ENCODE measurements at regions not wholly inside any gene's neighbourhood (a gene's known extent, or its start where the extent isn't known, plus 50 kb on each side); places are given as distances from the start of the nearest gene placed in this dataset.

DNA sequence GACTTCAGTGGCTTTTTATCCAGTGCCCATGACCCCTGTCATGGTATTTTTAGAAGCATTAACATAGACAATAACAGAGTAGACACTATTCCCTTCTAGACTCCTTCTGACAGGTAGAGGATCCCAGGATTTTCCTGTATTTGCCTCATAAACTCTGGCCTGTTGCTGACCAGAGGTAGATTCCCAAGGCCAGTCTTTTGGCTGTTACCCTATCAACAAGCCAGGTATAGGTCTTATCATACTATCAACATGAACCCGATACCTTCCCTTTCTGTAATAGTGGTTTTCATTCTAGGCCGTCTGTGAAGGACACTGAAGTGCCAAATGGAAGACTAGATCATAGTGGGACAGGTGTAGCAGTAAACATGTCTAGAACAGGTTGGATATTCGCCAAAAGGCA lies 76.2 kb upstream of the CHRDL1 start:
- Mint-ChIP-seq H3K36me3 (no peaks in the 10 kb centered on the region), H3K4me3 (no peak overlapping the region), H3K27ac (no peak overlapping the region), H3K9me3 (no peaks in the 10 kb centered on the region), H3K27me3 (no peaks in the 10 kb centered on the region), H3K4me1 (no peaks in the 10 kb centered on the region)
- ATAC-seq: no peak
- DNase-seq: no peak
- no peak overlapping the region for H3K27ac ChIP-seq (ENCODE audit: low read depth, low read length)
- H3K9me3 ChIP-seq (ENCODE audit: control insufficient read depth in 2 of 3, low read length in 3 of 3): no peaks in the 10 kb centered on the region
- CTCF ChIA-PET: no interaction called here
- POLR2A ChIA-PET: no interaction called here
- H3K4me1 ChIP-seq (ENCODE audit: control insufficient read depth in 2 of 2, insufficient read depth in 2 of 2, low read length in 2 of 2): no peaks in the 10 kb centered on the region
- H3K27me3 ChIP-seq (ENCODE audit: control insufficient read depth in 2 of 2, insufficient read depth in 2 of 2, low read length in 2 of 2): no peaks in the 10 kb centered on the region
- H3K4me3 ChIP-seq (ENCODE audit: low read length): no peak overlapping the region
- intact Hi-C loops (cut with micrococcal nuclease): no loop called here
- no peaks in the 10 kb centered on the region for H3K36me3 ChIP-seq (ENCODE audit: control insufficient read depth in 2 of 3, insufficient read depth in 3 of 3, low read length in 3 of 3)

GRCh38 chrX:110866421-110866820 lies 70.8 kb upstream of the CHRDL1 start:
- Mint-ChIP-seq H3K9me3 (peaks cover 0 to 4% (median 0%) of the 10 kb centered on the region in 11 donors), H3K36me3 (no peaks in the 10 kb centered on the region), H3K27ac (no peak overlapping the region), H3K4me3 (no peak overlapping the region), H3K27me3 (peaks cover 0 to under 1% (median 0%) of the 10 kb centered on the region in 5 donors), H3K4me1 (no peaks in the 10 kb centered on the region)
- no peaks in the 10 kb centered on the region for H3K4me1 ChIP-seq (ENCODE audit: control insufficient read depth in 2 of 2, insufficient read depth in 2 of 2, low read length in 2 of 2)
- H3K36me3 ChIP-seq (ENCODE audit: control insufficient read depth in 2 of 3, insufficient read depth in 3 of 3, low read length in 3 of 3): no peaks in the 10 kb centered on the region
- no peak for ATAC-seq
- H3K27me3 ChIP-seq (ENCODE audit: control insufficient read depth in 2 of 2, insufficient read depth in 2 of 2, low read length in 2 of 2): no peaks in the 10 kb centered on the region
- H3K4me3 ChIP-seq (ENCODE audit: low read length): no peak overlapping the region
- H3K27ac ChIP-seq (ENCODE audit: low read depth, low read length): no peak overlapping the region
- H3K9me3 ChIP-seq (ENCODE audit: control insufficient read depth in 2 of 3, low read length in 3 of 3): no peaks in the 10 kb centered on the region
- DNase-seq: no peak
- ChIA-PET CTCF (no interaction called here), POLR2A (no interaction called here)
- intact Hi-C loops (cut with micrococcal nuclease): no loop called here

- CTCF ChIA-PET: interaction anchor here (0.6 kb wide), 1 partner anchor 1056 kb away, joined by 4 read pairs; no protein-coding TSS in a partner anchor
- ATAC-seq: no peak
- DNase-seq: no peak
- no peaks in the 10 kb centered on the region for H3K4me1 ChIP-seq (ENCODE audit: control insufficient read depth in 2 of 2, insufficient read depth in 2 of 2, low read length in 2 of 2)
- intact Hi-C loops (cut with micrococcal nuclease): no loop called here
- no peaks in the 10 kb centered on the region for H3K36me3 ChIP-seq (ENCODE audit: control insufficient read depth in 2 of 3, insufficient read depth in 3 of 3, low read length in 3 of 3)
- H3K4me3 Mint-ChIP-seq: no peak overlapping the region
- H3K27me3 ChIP-seq (ENCODE audit: control insufficient read depth in 2 of 2, insufficient read depth in 2 of 2, low read length in 2 of 2): no peaks in the 10 kb centered on the region
- no peaks in the 10 kb centered on the region for H3K36me3 Mint-ChIP-seq
- H3K27me3 Mint-ChIP-seq: peaks cover 0 to 7% (median 5%) of the 10 kb centered on the region in 5 donors
- H3K9me3 ChIP-seq (ENCODE audit: control insufficient read depth in 2 of 3, low read length in 3 of 3): no peaks in the 10 kb centered on the region
- peaks cover 0 to 4% (median 0%) of the 10 kb centered on the region in 11 donors for H3K9me3 Mint-ChIP-seq
- H3K27ac ChIP-seq (ENCODE audit: low read depth, low read length): no peak overlapping the region
- H3K4me1 Mint-ChIP-seq: no peaks in the 10 kb centered on the region
- H3K27ac Mint-ChIP-seq: no peak overlapping the region
- H3K4me3 ChIP-seq (ENCODE audit: low read length): no peak overlapping the region
- POLR2A ChIA-PET: no interaction called here
These were observed 68.3 kb upstream of the CHRDL1 start for GRCh38 chrX:110863883-110864282.

GRCh38 chrX:110858565-110858964 lies 62.9 kb upstream of the CHRDL1 start:
- CTCF ChIA-PET: interaction anchor here (1.9 kb wide), 1 partner anchor 12 kb away, joined by 5 read pairs; no protein-coding TSS in a partner anchor
- Mint-ChIP-seq H3K36me3 (no peaks in the 10 kb centered on the region), H3K9me3 (peaks cover 0 to 2% (median 0%) of the 10 kb centered on the region in 11 donors), H3K27me3 (peaks cover 0 to 19% (median 15%) of the 10 kb centered on the region in 5 donors), H3K4me3 (no peak overlapping the region), H3K4me1 (no peaks in the 10 kb centered on the region), H3K27ac (no peak overlapping the region)
- no peaks in the 10 kb centered on the region for H3K27me3 ChIP-seq (ENCODE audit: control insufficient read depth in 2 of 2, insufficient read depth in 2 of 2, low read length in 2 of 2)
- intact Hi-C loops (cut with micrococcal nuclease): no loop called here
- H3K9me3 ChIP-seq (ENCODE audit: control insufficient read depth in 2 of 3, low read length in 3 of 3): no peaks in the 10 kb centered on the region
- no peaks in the 10 kb centered on the region for H3K4me1 ChIP-seq (ENCODE audit: control insufficient read depth in 2 of 2, insufficient read depth in 2 of 2, low read length in 2 of 2)
- POLR2A ChIA-PET: no interaction called here
- H3K4me3 ChIP-seq (ENCODE audit: low read length): no peak overlapping the region
- DNase-seq (no peak), ATAC-seq (no peak)
- H3K27ac ChIP-seq (ENCODE audit: low read depth, low read length): no peak overlapping the region
- no peaks in the 10 kb centered on the region for H3K36me3 ChIP-seq (ENCODE audit: control insufficient read depth in 2 of 3, insufficient read depth in 3 of 3, low read length in 3 of 3)

- no peak for DNase-seq
- no peak overlapping the region for H3K27ac ChIP-seq (ENCODE audit: low read depth, low read length)
- peaks cover 0 to 21% (median 8%) of the 10 kb centered on the region in 5 donors for H3K27me3 Mint-ChIP-seq
These were observed 58.0 kb upstream of the CHRDL1 start for GRCh38 chrX:110853610-110854009.

GRCh38 chrX:110852180-110852579 lies 56.6 kb upstream of the CHRDL1 start:
- intact Hi-C loops (cut with micrococcal nuclease): no loop called here

More at GRCh38 chrX:110853610-110854009, 58.0 kb upstream of the CHRDL1 start:
- Mint-ChIP-seq H3K9me3 (no peaks in the 10 kb centered on the region), H3K36me3 (no peaks in the 10 kb centered on the region), H3K27ac (no peak overlapping the region), H3K4me3 (no peak overlapping the region), H3K4me1 (no peaks in the 10 kb centered on the region)
- intact Hi-C loops (cut with micrococcal nuclease): no loop called here
- CTCF ChIA-PET: no interaction called here
- H3K9me3 ChIP-seq (ENCODE audit: control insufficient read depth in 2 of 3, low read length in 3 of 3): no peaks in the 10 kb centered on the region
- H3K36me3 ChIP-seq (ENCODE audit: control insufficient read depth in 2 of 3, insufficient read depth in 3 of 3, low read length in 3 of 3): no peaks in the 10 kb centered on the region
- ATAC-seq: no peak
- POLR2A ChIA-PET: no interaction called here
- H3K4me1 ChIP-seq (ENCODE audit: control insufficient read depth in 2 of 2, insufficient read depth in 2 of 2, low read length in 2 of 2): no peaks in the 10 kb centered on the region
- H3K4me3 ChIP-seq (ENCODE audit: low read length): no peak overlapping the region
- no peaks in the 10 kb centered on the region for H3K27me3 ChIP-seq (ENCODE audit: control insufficient read depth in 2 of 2, insufficient read depth in 2 of 2, low read length in 2 of 2)

DNA sequence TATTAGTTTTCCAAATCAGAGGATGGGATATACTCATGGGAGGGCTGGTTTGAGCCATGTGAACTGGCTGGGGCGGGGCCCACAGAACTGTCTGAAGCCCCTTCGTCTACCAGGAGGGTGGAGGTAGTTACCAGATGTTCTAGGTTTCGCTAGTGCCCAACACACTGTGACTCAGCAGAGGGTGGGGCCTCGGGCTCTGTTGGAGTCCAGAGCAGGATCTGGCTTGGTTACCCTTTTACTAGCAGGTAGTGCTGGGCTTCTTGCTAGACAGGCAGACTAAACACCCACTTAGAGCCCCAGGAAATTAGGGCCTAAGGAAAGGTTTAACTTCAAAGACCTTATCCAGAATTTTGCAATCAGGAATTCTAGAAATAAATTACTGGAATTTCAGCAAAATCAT lies 56.2 kb upstream of the CHRDL1 start:
- peaks cover 0 to 2% (median 0%) of the 10 kb centered on the region in 7 donors for H3K4me1 Mint-ChIP-seq
- intact Hi-C loops (cut with micrococcal nuclease): no loop called here
- H3K27ac Mint-ChIP-seq: peak overlapping the region in 1 of 9 donors; percentile 57
- no peak overlapping the region for H3K4me3 Mint-ChIP-seq
- no peaks in the 10 kb centered on the region for H3K27me3 ChIP-seq (ENCODE audit: control insufficient read depth in 2 of 2, insufficient read depth in 2 of 2, low read length in 2 of 2)
- H3K4me1 ChIP-seq (ENCODE audit: control insufficient read depth in 2 of 2, insufficient read depth in 2 of 2, low read length in 2 of 2): no peaks in the 10 kb centered on the region
- H3K36me3 Mint-ChIP-seq: no peaks in the 10 kb centered on the region
- no peak overlapping the region for H3K27ac ChIP-seq (ENCODE audit: low read depth, low read length)
- no peaks in the 10 kb centered on the region for H3K9me3 Mint-ChIP-seq
- no peaks in the 10 kb centered on the region for H3K36me3 ChIP-seq (ENCODE audit: control insufficient read depth in 2 of 3, insufficient read depth in 3 of 3, low read length in 3 of 3)
- no peaks in the 10 kb centered on the region for H3K9me3 ChIP-seq (ENCODE audit: control insufficient read depth in 2 of 3, low read length in 3 of 3)
- no peak for ATAC-seq
- no peak overlapping the region for H3K4me3 ChIP-seq (ENCODE audit: low read length)
- POLR2A ChIA-PET: no interaction called here
- DNase-seq: no peak
- peaks cover 0 to 14% (median 10%) of the 10 kb centered on the region in 5 donors for H3K27me3 Mint-ChIP-seq
- CTCF ChIA-PET: no interaction called here

More at GRCh38 chrX:110852180-110852579, 56.6 kb upstream of the CHRDL1 start:
- H3K27me3 Mint-ChIP-seq: peaks cover 0 to 14% (median 10%) of the 10 kb centered on the region in 5 donors
- no peaks in the 10 kb centered on the region for H3K36me3 Mint-ChIP-seq
- CTCF ChIA-PET: no interaction called here
- Histone ChIP-seq H3K36me3 (ENCODE audit: control insufficient read depth in 2 of 3, insufficient read depth in 3 of 3, low read length in 3 of 3) (no peaks in the 10 kb centered on the region), H3K9me3 (ENCODE audit: control insufficient read depth in 2 of 3, low read length in 3 of 3) (no peaks in the 10 kb centered on the region), H3K4me1 (ENCODE audit: control insufficient read depth in 2 of 2, insufficient read depth in 2 of 2, low read length in 2 of 2) (no peaks in the 10 kb centered on the region), H3K27me3 (ENCODE audit: control insufficient read depth in 2 of 2, insufficient read depth in 2 of 2, low read length in 2 of 2) (no peaks in the 10 kb centered on the region), H3K4me3 (ENCODE audit: low read length) (no peak overlapping the region), H3K27ac (ENCODE audit: low read depth, low read length) (no peak overlapping the region)
- H3K9me3 Mint-ChIP-seq: no peaks in the 10 kb centered on the region
- DNase-seq (no peak), ATAC-seq (no peak)
- POLR2A ChIA-PET: no interaction called here
- no peak overlapping the region for H3K27ac Mint-ChIP-seq
- H3K4me1 Mint-ChIP-seq: peaks cover 0 to 2% (median 0%) of the 10 kb centered on the region in 7 donors
- H3K4me3 Mint-ChIP-seq: no peak overlapping the region
